ENCODE measurements at regions not wholly inside any gene's neighbourhood (a gene's known extent, or its start where the extent isn't known, plus 50 kb on each side); places are given as distances from the start of the nearest gene placed in this dataset.

DNA sequence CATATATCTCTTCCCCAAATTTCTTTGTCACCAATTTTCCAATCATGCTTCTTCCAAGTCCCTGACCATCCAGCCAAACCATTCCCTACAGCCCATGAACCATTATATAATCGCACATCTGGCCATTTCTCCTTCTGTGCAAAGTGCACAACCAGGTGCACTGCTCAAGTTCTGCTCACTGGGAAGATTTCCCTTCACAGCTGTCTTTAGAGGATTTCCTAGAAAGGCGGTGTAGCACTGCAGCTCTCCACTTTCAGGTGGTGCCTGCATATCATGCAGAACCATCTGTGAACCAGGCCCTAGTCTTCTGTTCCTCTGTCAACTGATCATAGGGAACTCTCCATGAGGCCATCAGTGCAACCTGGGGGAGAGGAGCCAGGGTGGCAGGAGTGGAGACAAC is 95.0 kb upstream of the CABCOCO1 start:
- Histone ChIP-seq H3K9me3 (replicated peaks; ENCODE audit: control insufficient read depth, insufficient read depth, low read length) (no peaks in the 10 kb centered on the region), H3K27me3 (replicated peaks in 1 of 2; ENCODE audit: control insufficient read depth in 2 of 2, insufficient read depth in 2 of 2, low read length in 1 of 2) (no peaks in the 10 kb centered on the region), H3K4me3 (no peak overlapping the region), H2AFZ (ENCODE audit: control insufficient read depth, low read depth, low read length) (no peak overlapping the region), H4K20me1 (ENCODE audit: control insufficient read depth, insufficient read depth) (no peaks in the 10 kb centered on the region), H3K4me1 (ENCODE audit: control insufficient read depth, insufficient read depth, low read length) (no peaks in the 10 kb centered on the region), H3K27ac (ENCODE audit: control insufficient read depth, insufficient read depth) (no peak overlapping the region), H3K4me2 (ENCODE audit: control insufficient read depth, insufficient read depth) (no peak overlapping the region), H3K79me2 (ENCODE audit: control insufficient read depth, insufficient read depth, low read length) (no peaks in the 10 kb centered on the region), H3K9ac (ENCODE audit: control insufficient read depth, insufficient read depth, low read length) (no peak overlapping the region), H3K36me3 (ENCODE audit: control insufficient read depth in 2 of 2, insufficient read depth in 2 of 2, low read length in 1 of 2) (no peaks in the 10 kb centered on the region)
- TF ChIP-seq ETV6 (conservative IDR thresholded peaks at IDR 0.05 in 1 of 2, IDR thresholded peaks at IDR 0.05 in 1 of 2; ENCODE audit: borderline replicate concordance in 1 of 2, low read depth in 1 of 2) (no peak), IKZF1 (conservative IDR thresholded peaks at IDR 0.05) (no peak), HDGF (IDR thresholded peaks at IDR 0.05) (no peak), SIX5 (IDR thresholded peaks at IDR 0.05; ENCODE audit: low read depth, low read length, severe bottlenecking) (no peak), CREM (IDR thresholded peaks at IDR 0.05; ENCODE audit: low read depth) (no peak), CEBPB (IDR thresholded peaks at IDR 0.05; ENCODE audit: borderline replicate concordance in 1 of 2, low read depth in 2 of 2, low read length in 2 of 2) (no peak), ZZZ3 (IDR thresholded peaks at IDR 0.05; ENCODE audit: control insufficient read depth, insufficient read length, low read depth) (no peak), CBX3 (IDR thresholded peaks at IDR 0.05; ENCODE audit: borderline replicate concordance, low read depth) (no peak), NFYA (IDR thresholded peaks at IDR 0.05; ENCODE audit: borderline replicate concordance, low read depth, low read length) (no peak), ESRRA (IDR thresholded peaks at IDR 0.05; ENCODE audit: low read length) (no peak), ASH2L (IDR thresholded peaks at IDR 0.05; ENCODE audit: borderline replicate concordance, low read depth) (no peak), TCF7 (IDR thresholded peaks at IDR 0.05; ENCODE audit: borderline replicate concordance) (no peak)
- TF ChIP-seq, protein P1, sequence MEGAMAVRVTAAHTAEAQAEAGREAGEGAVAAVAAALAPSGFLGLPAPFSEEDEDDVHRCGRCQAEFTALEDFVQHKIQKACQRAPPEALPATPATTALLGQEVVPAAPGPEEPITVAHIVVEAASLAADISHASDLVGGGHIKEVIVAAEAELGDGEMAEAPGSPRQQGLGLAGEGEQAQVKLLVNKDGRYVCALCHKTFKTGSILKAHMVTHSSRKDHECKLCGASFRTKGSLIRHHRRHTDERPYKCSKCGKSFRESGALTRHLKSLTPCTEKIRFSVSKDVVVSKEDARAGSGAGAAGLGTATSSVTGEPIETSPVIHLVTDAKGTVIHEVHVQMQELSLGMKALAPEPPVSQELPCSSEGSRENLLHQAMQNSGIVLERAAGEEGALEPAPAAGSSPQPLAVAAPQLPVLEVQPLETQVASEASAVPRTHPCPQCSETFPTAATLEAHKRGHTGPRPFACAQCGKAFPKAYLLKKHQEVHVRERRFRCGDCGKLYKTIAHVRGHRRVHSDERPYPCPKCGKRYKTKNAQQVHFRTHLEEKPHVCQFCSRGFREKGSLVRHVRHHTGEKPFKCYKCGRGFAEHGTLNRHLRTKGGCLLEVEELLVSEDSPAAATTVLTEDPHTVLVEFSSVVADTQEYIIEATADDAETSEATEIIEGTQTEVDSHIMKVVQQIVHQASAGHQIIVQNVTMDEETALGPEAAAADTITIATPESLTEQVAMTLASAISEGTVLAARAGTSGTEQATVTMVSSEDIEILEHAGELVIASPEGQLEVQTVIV (IDR thresholded peaks at IDR 0.05; ENCODE audit: borderline replicate concordance, partially characterized antibody) = no peak
- ATAC-seq (no peak), FAIRE-seq (no peak), DNase-seq (ENCODE audit: low read depth, low spot score) (no peak)
- ChIA-PET POLR2A (no interaction called here), SMC1A (ENCODE audit: uncharacterized antibody, unreplicated experiment) (no interaction called here), RAD21 (ENCODE audit: unreplicated experiment) (no interaction called here), CTCF (no interaction called here)
- WGBS (ENCODE audit: insufficient coverage, insufficient replicate concordance, low lambda C conversion rate, missing lambda C conversion rate) = 46% methylated on average over 2 of the region's 2 CpGs
- intact Hi-C loops (cut with micrococcal nuclease; ENCODE audit: unreplicated experiment) = no loop called here
- in situ Hi-C loops (cut with MboI) = no loop called here
- no TSS peak for BruUV-seq (replicated peaks)
